ENCODE measurements at regions not wholly inside any gene's neighbourhood (a gene's known extent, or its start where the extent isn't known, plus 50 kb on each side); places are given as distances from the start of the nearest gene placed in this dataset.
"Not testable (repeated sequence)": the region's sequence is repeated elsewhere in the genome, so short reads cannot be mapped to it uniquely, and the experiment has no call there.

GRCh38 chr19:22545751-22546150, 88.4 kb upstream of the ZNF492 start:
- DNase-seq, result peak; percentile 27 to 49

- no peak for DNase-seq
Measured at GRCh38 chr19:22533761-22534160, 100.4 kb upstream of the ZNF492 start.

GRCh38 chr19:22532388-22533300, 101.5 kb upstream of the ZNF492 start:
- DNase-seq, result no peak

- no peak for DNase-seq
Measured at GRCh38 chr19:22530042-22530441, 104.1 kb upstream of the ZNF492 start.

- DNase-seq, result no peak
Measured at GRCh38 chr19:22528956-22529355, 105.2 kb upstream of the ZNF492 start.

- DNase-seq, result no peak
Measured at GRCh38 chr19:22527554-22527953, 105.4 kb upstream of the ZNF98 start.

GRCh38 chr19:22526661-22527272, 104.6 kb upstream of the ZNF98 start:
- DNase-seq, result no peak

- DNase-seq, result no peak
Measured at GRCh38 chr19:22523940-22524339, 101.8 kb upstream of the ZNF98 start.

- not testable (repeated sequence) for DNase-seq
Measured at GRCh38 chr19:22519562-22519961, 97.4 kb upstream of the ZNF98 start.

GRCh38 chr19:22519152-22519551, 97.0 kb upstream of the ZNF98 start:
- no peak for DNase-seq

- DNase-seq, result no peak
Measured at GRCh38 chr19:22517496-22518411, 95.6 kb upstream of the ZNF98 start.

GRCh38 chr19:22515435-22515834, 93.3 kb upstream of the ZNF98 start:
- no peak for DNase-seq

GRCh38 chr19:22503524-22503923, 81.4 kb upstream of the ZNF98 start:
- DNase-seq, result no peak

GRCh38 chr19:22502766-22503165, 80.6 kb upstream of the ZNF98 start:
- DNase-seq, result no peak

GRCh38 chr19:22498831-22499430, 76.8 kb upstream of the ZNF98 start:
- DNase-seq, result not testable (repeated sequence)

- no peak for DNase-seq
Measured at GRCh38 chr19:22491746-22492145, 69.6 kb upstream of the ZNF98 start.

- DNase-seq, result not testable (repeated sequence)
Measured at GRCh38 chr19:22483514-22483913, 61.4 kb upstream of the ZNF98 start.

- DNase-seq, result no peak
Measured at GRCh38 chr19:22472180-22472637, 50.1 kb upstream of the ZNF98 start.

Data from stimulated activated CD4-positive, alpha-beta T cell treated with anti-CD3 and anti-CD28 coated beads, Interleukin-2, amount 100 ng/mL, for 24 hours (primary cell).